ENCODE measurements at regions not wholly inside any gene's neighbourhood (a gene's known extent, or its start where the extent isn't known, plus 50 kb on each side); places are given as distances from the start of the nearest gene placed in this dataset.

DNA sequence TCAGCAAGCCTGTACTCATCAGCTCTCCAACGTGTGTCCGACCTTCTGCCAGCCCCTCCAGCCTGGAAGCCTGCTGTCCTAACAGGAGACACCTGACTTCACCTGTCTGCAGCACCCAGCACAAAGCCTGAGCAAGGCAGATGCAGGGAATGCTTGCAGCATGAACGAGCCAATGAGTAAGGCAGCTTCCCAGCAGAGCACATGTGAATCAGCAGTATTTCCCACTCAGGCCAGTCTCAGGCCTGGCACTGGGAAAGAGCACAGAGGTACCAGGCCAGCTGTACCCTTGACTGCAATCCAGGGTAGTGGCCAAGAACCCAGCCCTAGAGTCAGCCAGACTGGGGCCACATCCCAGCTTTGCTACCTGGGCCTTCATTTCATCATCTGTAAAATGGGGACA, 120.8 kb downstream of the MAFB start:
- TF ChIP-seq POLR2A (IDR thresholded peaks at IDR 0.05) (no peak), CTCF (IDR thresholded peaks at IDR 0.05) (no peak)
- Histone ChIP-seq H3K4me1 (no peaks in the 10 kb centered on the region), H3K4me3 (no peak overlapping the region), H3K27ac (no peak overlapping the region), H3K36me3 (replicated peaks in 1 of 2; ENCODE audit: insufficient read depth in 1 of 2, low read depth in 2 of 2) (no peaks in the 10 kb centered on the region), H3K27me3 (no peaks in the 10 kb centered on the region), H3K9me3 (no peaks in the 10 kb centered on the region)
- ATAC-seq (no peak), DNase-seq (no peak)
- intact Hi-C loops (cut with DNase I): no loop called here
- 75 to 83% methylated on average over 2 to 3 of the region's 3 CpGs for WGBS, 2 donors

DNA sequence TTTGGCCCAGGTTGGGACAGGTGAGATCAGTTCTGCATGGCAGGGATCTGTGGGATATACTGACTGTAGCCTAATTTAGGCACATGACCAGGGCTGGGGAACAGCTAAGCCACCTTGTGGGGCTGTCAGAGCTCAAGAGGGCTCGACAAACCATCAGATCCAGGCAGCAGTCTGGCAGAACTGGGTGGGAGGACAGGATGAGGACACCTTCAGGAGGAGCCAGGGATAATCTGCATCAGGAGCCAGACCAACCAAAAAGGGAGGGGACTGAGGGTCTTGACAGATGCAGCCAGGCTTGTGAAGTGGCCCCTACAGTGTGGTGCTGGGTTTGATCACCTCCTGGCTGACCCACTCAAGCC, 123.4 kb downstream of the MAFB start:
- H3K27ac ChIP-seq: no peak overlapping the region
- intact Hi-C loops (cut with DNase I): no loop called here
- H3K4me1 ChIP-seq: no peaks in the 10 kb centered on the region
- H3K9me3 ChIP-seq: no peaks in the 10 kb centered on the region
- TF ChIP-seq POLR2A (IDR thresholded peaks at IDR 0.05) (no peak), CTCF (IDR thresholded peaks at IDR 0.05) (no peak)
- WGBS, 2 donors: 56 to 71% methylated on average over 1 of the region's 1 CpG
- DNase-seq (no peak), ATAC-seq (no peak)
- no peak overlapping the region for H3K4me3 ChIP-seq
- H3K36me3 ChIP-seq (replicated peaks in 1 of 2; ENCODE audit: insufficient read depth in 1 of 2, low read depth in 2 of 2): no peaks in the 10 kb centered on the region
- H3K27me3 ChIP-seq: no peaks in the 10 kb centered on the region

DNA sequence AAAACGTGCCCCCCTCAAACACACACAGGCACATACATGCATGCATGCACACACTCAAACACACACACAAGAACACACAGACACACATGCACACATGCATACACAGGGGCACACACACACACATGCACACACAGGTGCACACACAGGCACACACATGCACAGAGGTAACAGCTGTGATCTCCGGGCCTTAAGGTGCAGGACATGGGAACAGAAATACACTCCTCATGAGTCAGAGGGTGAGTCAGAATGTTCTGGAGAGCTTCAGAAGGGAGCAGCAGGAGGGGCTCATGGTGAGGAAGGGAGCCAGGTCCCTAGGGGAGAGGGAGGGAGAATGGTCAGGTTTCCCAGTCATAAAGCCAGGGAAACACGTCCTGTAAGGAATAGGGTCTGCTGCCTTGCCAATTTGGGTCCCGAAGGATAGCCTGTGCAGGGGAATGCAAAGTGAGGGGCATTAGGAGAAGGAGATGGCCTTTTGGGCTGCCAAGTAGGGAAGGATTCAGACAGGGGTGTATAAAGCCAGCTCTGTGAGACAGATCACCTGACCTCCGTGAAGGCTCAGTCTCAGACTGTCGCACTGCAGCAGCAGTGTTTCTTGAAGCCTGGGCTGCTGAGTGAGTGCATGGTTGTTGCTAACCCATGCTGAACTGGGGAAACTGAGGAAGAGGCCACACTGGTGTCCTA, 123.9 kb downstream of the MAFB start:
- no peaks in the 10 kb centered on the region for H3K4me1 ChIP-seq
- H3K9me3 ChIP-seq: no peaks in the 10 kb centered on the region
- no peak overlapping the region for H3K27ac ChIP-seq
- intact Hi-C loops (cut with DNase I): no loop called here
- no peak for DNase-seq
- no peak for TF ChIP-seq POLR2A (IDR thresholded peaks at IDR 0.05)
- TF ChIP-seq CTCF (IDR thresholded peaks at IDR 0.05): no peak
- 76 to 82% methylated on average over 6 of the region's 6 CpGs for WGBS, 2 donors
- ATAC-seq: no peak
- no peaks in the 10 kb centered on the region for H3K36me3 ChIP-seq (replicated peaks in 1 of 2; ENCODE audit: insufficient read depth in 1 of 2, low read depth in 2 of 2)
- H3K27me3 ChIP-seq: no peaks in the 10 kb centered on the region
- H3K4me3 ChIP-seq: no peak overlapping the region

GRCh38 chr20:40563296-40563950, 125.6 kb downstream of the MAFB start:
- intact Hi-C loops (cut with DNase I): no loop called here
- peak in 1 of 4 donors; percentile 38 for DNase-seq
- H3K9me3 ChIP-seq: no peaks in the 10 kb centered on the region
- no peak for ATAC-seq
- no peaks in the 10 kb centered on the region for H3K4me1 ChIP-seq
- 59 to 74% methylated on average over 8 of the region's 8 CpGs for WGBS, 2 donors
- H3K27ac ChIP-seq: no peak overlapping the region
- H3K27me3 ChIP-seq: no peaks in the 10 kb centered on the region
- TF ChIP-seq CTCF (IDR thresholded peaks at IDR 0.05) (no peak), POLR2A (IDR thresholded peaks at IDR 0.05) (no peak)
- no peaks in the 10 kb centered on the region for H3K36me3 ChIP-seq (replicated peaks in 1 of 2; ENCODE audit: insufficient read depth in 1 of 2, low read depth in 2 of 2)
- H3K4me3 ChIP-seq: no peak overlapping the region

GRCh38 chr20:40562031-40562430, 127.0 kb downstream of the MAFB start:
- WGBS, 2 donors: 47 to 94% methylated on average over 2 of the region's 2 CpGs
- Histone ChIP-seq H3K27ac (no peak overlapping the region), H3K4me3 (no peak overlapping the region), H3K9me3 (no peaks in the 10 kb centered on the region), H3K36me3 (replicated peaks in 1 of 2; ENCODE audit: insufficient read depth in 1 of 2, low read depth in 2 of 2) (no peaks in the 10 kb centered on the region), H3K27me3 (no peaks in the 10 kb centered on the region), H3K4me1 (no peaks in the 10 kb centered on the region)
- intact Hi-C loops (cut with DNase I): no loop called here
- ATAC-seq (no peak), DNase-seq (peak in 1 of 4 donors; percentile 63)
- TF ChIP-seq CTCF (IDR thresholded peaks at IDR 0.05) (no peak), POLR2A (IDR thresholded peaks at IDR 0.05) (no peak)

Measured in body of pancreas (tissue), 4 donors.